ENCODE measurements at regions not wholly inside any gene's neighbourhood (a gene's known extent, or its start where the extent isn't known, plus 50 kb on each side); places are given as distances from the start of the nearest gene placed in this dataset.

DNA sequence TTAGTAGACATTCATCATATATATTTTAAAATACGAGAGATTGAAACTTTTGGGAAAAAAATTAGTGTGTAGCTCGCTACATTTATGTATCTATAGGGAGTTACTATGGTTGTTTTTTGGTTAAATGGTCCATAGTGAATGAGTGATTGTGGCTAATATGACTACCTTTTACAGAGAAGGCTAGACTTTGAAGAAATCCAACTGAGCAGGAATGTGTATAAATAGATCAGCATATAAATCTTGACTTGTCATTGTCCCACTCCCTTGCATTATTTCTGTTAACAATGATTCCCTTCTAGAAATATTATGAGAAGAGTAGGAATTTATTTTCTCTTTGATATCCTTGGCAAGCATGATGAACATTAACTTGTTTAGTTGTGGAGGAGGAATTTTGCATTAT lies 737.8 kb upstream of the MAP3K7 start:
- TF ChIP-seq, protein P1, sequence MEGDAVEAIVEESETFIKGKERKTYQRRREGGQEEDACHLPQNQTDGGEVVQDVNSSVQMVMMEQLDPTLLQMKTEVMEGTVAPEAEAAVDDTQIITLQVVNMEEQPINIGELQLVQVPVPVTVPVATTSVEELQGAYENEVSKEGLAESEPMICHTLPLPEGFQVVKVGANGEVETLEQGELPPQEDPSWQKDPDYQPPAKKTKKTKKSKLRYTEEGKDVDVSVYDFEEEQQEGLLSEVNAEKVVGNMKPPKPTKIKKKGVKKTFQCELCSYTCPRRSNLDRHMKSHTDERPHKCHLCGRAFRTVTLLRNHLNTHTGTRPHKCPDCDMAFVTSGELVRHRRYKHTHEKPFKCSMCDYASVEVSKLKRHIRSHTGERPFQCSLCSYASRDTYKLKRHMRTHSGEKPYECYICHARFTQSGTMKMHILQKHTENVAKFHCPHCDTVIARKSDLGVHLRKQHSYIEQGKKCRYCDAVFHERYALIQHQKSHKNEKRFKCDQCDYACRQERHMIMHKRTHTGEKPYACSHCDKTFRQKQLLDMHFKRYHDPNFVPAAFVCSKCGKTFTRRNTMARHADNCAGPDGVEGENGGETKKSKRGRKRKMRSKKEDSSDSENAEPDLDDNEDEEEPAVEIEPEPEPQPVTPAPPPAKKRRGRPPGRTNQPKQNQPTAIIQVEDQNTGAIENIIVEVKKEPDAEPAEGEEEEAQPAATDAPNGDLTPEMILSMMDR (IDR thresholded peaks at IDR 0.05): no peak
- TF ChIP-seq POLR2AphosphoS5 (IDR thresholded peaks at IDR 0.05; ENCODE audit: insufficient read depth in 1 of 2, low read depth in 1 of 2) (no peak), POLR2A (IDR thresholded peaks at IDR 0.05) (no peak)
